Fibroblast of the conjunctiva (primary cell): ENCODE measurements at regions not wholly inside any gene's neighbourhood (a gene's known extent, or its start where the extent isn't known, plus 50 kb on each side); places are given as distances from the start of the nearest gene placed in this dataset.
"Not testable (repeated sequence)": the region's sequence is repeated elsewhere in the genome, so short reads cannot be mapped to it uniquely, and the experiment has no call there.

Experiments used
- DNase-seq: peaks from one replicate; pipeline ENCODE4 v3.0.0-alpha.2; 2010; ENCODE audit warnings: low read depth

DNA sequence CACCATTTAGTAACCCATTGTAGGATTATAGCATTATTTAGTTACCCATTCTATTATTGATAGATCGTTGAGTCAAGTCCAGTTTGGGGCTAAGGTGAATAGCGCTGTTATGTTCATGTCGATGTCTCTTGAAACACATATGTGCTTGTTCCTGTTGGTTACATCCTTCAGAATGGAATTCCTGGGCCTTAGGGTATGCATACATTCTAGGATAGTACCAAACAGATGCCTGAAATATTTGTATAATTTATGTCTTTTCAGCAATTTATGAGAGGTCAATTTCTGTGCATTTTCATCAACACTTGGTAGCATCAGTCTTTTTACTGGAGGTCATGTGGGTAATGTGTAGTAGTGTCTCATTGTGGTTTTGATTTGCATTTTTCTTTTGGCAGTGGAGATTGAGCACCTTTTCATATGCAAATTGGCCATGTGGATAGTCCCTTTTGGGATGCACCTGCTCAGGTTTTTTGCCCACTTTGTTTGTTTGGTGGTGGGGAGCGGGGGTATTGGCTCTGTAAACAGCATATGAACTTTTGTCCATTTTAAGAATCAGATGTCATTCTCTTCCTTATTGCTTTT, 104.2 kb downstream of the CDRT15L2 start:
- DNase-seq, result not testable (repeated sequence)

- not testable (repeated sequence) for DNase-seq
These were observed 105.5 kb downstream of the CDRT15L2 start for GRCh38 chr17:20684975-20685374.

DNA sequence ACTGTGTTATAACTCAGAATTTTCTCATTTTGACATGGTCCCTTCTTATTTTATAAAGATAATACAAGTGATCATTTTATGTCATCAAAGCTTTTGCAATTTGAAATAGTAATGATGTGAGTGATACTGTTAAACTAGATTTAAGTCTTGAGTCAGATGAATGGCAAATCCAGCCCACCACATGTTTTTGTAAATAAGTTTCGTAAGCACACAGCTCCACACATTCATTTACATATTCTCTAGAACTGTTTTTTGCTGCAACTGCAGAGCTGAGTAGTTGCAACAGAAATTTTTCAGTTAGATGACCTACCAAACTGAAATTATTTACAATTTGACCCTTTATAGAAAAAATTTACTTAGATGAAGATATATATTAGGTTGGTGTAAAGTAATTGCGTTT, 108.1 kb downstream of the CDRT15L2 start:
- DNase-seq, result not testable (repeated sequence)

DNA sequence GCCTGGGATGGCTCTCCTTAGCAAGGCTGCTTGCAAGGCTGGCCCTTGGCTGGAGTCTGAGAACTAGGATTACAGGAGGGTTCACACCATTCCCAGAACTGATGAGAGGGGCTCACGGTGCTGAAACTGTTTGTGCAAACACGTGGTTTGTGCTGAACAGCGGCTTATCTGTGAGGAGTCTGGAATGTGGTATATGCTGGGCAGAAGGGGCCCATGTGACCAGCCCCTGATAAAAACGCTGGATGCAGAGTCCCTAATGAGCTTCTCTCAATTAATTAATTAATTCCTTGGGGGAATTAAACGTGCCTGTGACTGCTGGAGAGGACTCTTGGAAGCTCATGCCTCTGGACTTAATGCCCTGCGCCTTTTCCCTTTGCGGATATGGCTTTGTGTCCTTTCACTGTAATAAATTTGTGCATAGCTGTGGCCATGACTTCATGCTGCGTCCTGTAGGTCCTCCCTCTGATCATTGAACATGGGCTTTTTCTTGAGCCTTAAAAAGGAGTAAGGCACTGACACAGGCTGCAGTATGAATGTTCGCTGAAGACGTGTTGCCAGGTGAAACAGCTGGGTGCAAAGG, 109.7 kb downstream of the CDRT15L2 start:
- DNase-seq, result not testable (repeated sequence)

GRCh38 chr17:20692706-20693105, 113.2 kb downstream of the CDRT15L2 start:
- not testable (repeated sequence) for DNase-seq

DNA sequence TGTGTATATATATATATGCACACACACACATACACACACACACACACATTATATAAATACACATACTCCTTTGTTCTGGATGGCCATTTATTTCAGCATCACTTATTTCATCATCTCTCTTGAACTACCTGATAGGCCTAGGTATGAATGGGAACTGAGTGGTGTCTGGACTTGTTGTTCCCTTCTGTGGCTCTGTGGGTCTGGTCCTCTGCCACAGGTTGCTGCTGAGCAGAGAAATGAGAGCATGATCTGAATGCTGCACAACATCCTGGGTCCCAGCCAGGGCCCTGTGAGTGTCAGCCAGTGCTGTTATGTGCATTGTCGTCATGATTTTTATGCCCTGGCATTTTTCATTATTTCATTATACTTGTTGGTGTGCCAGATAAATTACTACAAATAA, 116.3 kb downstream of the CDRT15L2 start:
- DNase-seq, result not testable (repeated sequence)

- DNase-seq, result not testable (repeated sequence)
These were observed 119.1 kb downstream of the CDRT15L2 start for GRCh38 chr17:20698463-20699206.

DNA sequence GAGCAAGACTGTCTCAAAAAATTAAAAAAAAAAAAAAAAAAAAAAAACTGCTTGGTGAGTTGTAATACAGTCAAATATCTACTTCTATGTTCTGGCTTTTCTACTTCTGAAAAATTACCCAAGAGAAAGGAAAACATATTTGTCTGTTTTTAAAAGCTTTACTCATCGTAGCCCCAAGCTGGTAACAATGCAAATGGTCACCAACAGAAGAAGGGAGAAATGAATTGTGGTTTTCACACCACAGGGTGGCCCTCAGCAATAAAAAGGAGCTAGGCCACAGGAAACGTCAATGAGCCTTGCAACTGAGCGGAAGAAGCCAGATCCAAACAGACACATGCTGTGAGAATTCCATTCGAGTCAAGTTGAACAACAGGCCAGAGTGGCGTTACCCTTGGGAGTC, 121.0 kb downstream of the CDRT15L2 start:
- not testable (repeated sequence) for DNase-seq

DNA sequence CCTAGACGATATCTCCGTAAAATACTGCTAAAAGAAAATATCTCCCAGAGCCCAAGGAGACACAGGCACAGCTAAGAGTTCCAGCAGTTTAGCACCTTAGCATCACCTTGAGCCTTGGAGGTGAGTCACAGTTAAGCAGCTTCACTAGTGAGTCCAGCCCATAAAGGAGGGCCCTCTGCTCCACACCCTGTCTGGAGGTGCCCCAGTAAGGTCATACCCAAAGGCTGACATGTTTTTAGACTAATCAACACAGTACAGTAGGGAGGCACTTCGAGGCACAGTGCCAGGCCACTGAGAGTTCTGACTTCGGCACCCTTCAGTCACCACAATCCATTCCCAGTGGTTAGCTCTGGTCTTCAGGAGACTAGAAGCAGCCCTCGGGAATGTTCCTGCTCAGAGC, 121.8 kb downstream of the CDRT15L2 start:
- DNase-seq, result not testable (repeated sequence)

DNA sequence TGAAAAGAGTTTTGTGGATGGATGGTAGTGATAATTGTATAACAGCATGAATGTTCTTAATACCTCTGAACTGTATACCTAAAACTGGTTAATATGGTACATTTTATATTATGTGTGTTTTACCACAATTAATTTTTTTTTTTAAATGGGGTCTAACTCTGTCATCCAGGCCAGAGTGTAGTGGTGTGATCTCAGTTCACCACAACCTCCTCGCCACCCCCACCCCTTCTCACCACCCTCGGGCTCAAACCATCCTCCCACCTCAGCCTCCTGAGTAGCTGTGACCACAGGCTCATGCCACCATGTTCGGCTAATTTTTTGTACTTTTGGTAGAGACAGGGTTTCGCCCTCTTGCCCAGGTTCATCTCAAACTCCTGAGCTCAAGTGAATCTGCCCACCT, 123.2 kb downstream of the CDRT15L2 start:
- DNase-seq, result no peak

- DNase-seq, result no peak
These were observed 124.3 kb downstream of the CDRT15L2 start for GRCh38 chr17:20703781-20704180.

GRCh38 chr17:20705186-20705585, 125.7 kb downstream of the CDRT15L2 start:
- DNase-seq, result not testable (repeated sequence)

DNA sequence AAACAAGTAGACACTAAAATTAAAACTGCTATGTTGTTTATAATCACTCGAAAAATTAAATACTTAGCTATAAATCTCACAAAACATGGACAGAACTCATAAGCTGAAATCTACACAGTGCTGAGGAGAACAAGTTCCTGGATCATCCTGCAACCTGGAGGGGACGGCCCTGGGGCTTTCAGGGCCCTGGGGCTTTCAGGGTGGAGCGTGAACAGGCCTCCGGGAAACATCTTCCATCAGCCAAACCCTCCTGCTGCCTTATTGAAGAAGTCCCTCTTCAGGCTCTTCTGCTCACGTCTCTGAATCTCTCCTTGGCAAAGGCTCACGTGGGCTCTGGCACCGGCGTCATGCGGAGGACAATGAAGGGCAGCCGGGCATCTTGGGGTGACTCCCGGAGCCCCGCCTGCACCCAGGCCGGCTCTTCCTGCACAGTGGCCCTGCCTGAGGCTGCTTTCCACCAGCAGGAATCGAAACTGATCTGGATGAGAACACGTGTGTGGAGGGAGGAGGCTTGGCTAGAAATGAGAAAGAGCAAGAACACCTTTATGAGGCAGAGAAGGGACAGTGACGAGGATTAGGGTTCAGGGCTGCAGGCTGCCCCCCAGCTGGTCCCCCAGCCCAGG, 127.3 kb downstream of the CDRT15L2 start:
- DNase-seq, result no peak

DNA sequence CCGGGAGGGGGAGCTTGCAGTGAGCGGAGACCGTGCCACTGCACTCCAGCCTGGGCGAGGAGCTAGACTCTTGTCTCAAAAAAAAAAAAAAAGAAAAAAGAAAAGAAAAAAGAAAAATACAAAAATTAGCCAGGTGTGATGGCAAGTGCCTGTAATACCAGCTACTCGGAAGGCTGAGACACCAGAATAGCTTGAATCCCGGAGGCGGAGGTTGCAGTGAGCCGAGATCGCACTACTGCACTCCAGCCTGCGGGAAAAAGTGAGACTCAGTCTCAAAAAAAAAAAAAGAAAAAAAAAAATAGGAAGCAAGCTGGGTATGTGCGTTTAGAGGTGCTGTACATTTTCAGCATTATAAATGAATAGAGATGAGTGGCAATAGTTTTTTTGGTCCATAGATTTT, 129.3 kb downstream of the CDRT15L2 start:
- not testable (repeated sequence) for DNase-seq

DNA sequence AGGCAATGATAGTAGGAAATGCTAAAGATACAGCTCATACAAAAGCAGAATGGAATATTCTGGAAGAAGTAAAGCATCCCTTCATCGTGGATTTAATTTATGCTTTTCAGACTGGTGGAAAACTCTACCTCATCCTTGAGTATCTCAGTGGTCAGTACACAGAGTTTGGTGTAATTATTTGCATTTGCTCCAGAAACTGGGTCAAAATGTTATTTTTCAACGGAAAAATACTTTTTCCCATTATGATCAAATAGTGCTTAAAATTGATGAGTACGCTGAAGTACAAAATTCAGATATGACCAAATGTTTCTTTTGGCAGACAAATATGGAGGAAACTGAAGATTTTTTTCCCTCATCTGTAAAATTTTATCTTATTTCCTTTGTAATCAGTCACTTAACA, 137.0 kb downstream of the CDRT15L2 start:
- DNase-seq, result not testable (repeated sequence)

- DNase-seq, result no peak
These were observed 141.6 kb downstream of the CDRT15L2 start for GRCh38 chr17:20721171-20721570.

- not testable (repeated sequence) for DNase-seq
These were observed 144.9 kb downstream of the CDRT15L2 start for GRCh38 chr17:20724391-20724790.

DNA sequence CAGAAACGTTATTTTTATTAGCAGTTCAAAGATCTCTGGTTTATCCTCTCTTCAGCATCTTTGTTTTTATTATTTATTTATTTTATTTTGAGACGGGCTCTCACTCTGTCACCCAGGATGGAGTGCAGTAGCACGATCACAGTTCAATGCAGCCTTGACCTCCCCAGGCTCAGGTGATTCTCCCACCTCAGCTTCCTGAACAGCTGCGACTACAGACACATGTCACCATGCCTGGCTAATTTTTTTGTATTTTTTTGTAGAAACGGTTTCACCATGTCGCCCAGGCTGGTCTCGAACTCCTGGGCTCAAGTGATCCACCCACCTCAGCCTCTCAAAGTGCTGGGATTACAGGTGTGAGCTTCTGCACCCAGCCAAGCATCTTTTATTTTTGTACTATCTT, 147.7 kb downstream of the CDRT15L2 start:
- DNase-seq, result not testable (repeated sequence)

DNA sequence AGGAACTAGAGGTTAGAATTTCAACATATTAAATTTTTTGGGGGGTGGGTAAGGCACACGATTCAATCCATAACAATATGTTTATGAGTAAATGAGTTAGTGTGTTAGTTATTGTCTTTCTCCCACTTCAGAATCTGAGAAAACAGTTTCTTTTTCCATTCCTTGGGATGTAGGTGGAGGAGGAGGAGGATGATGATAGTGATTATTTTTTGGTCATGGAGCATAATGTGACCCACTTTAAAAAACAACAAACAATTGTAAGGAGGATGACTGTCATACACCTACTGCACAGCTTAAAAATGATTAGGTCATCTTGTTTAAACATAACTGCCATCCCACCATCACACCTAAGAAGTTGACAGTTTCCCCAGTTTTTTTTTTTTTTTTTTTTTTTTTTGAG, 148.7 kb downstream of the CDRT15L2 start:
- no peak for DNase-seq

DNA sequence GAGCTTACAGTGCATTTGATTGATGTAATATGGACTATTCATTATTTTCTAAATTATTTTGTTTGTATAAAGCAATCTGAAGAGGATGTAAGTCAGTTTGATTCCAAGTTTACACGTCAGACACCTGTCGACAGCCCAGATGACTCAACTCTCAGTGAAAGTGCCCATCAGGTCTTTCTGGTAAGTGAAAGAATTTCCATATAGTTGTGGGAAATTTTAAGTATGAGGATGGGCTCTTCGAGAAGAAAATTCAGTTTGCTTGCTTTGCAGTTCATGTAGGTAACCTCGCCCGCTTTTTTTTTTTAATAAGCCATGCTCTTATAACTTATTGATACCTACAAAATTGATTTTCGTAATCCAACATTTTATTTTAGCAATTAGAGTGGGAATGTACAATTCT, 151.6 kb downstream of the CDRT15L2 start:
- DNase-seq, result not testable (repeated sequence)

DNA sequence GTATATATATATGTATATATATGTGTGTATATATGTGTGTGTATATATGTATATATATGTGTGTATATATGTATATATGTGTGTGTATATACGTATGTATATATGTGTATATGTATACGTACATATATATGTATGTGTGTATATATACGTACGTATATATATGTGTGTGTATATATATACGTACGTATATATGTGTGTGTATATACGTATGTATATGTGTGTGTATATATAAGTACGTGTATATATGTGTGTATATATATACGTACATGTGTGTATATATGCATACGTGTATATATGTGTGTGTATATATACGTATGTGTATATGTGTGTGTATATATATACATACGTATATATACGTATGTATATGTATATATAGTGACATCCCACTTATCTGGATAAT, 154.4 kb downstream of the CDRT15L2 start:
- DNase-seq, result no peak

GRCh38 chr17:20735796-20736195, 156.3 kb downstream of the CDRT15L2 start:
- no peak for DNase-seq

GRCh38 chr17:20737636-20738035, 158.1 kb downstream of the CDRT15L2 start:
- not testable (repeated sequence) for DNase-seq
